ENCODE measurements at regions not wholly inside any gene's neighbourhood (a gene's known extent, or its start where the extent isn't known, plus 50 kb on each side); places are given as distances from the start of the nearest gene placed in this dataset.
"Not testable (repeated sequence)": the region's sequence is repeated elsewhere in the genome, so short reads cannot be mapped to it uniquely, and the experiment has no call there.

GRCh38 chr2:83823229-83823628, 635.9 kb downstream of the SUCLG1 start:
- Mint-ChIP-seq H3K27ac (no peak overlapping the region), H3K36me3 (ENCODE audit: low read depth) (no peaks in the 10 kb centered on the region), H3K4me1 (no peaks in the 10 kb centered on the region), H3K27me3 (peaks cover 10% of the 10 kb centered on the region), H3K4me3 (no peak overlapping the region)
- ATAC-seq (no peak), DNase-seq (no peak)
- H3K9me3 ChIP-seq (ENCODE audit: control insufficient read depth, low read length, poor library complexity, severe bottlenecking), result no peaks in the 10 kb centered on the region

DNA sequence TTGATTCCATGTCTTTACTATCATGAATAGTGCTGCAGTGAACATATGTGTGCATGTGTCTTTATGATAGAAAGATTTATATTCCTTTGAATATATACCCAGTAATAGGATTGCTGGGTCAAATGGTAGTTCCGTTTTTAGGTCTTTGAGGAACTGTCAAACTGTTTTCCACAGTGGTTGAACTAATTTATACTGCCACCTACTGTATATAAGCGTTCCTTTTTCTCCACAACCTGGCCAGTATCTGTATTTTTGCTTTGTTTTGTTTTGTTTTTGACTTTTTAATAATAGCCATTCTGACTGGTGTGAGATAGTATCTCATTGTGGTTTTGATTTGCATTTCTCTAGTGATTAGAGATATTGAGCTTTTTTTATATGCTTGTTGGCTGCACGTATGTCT, 641.6 kb downstream of the SUCLG1 start:
- ATAC-seq, result no peak
- DNase-seq, result no peak
- peaks cover 2% of the 10 kb centered on the region for H3K4me1 Mint-ChIP-seq
- peaks cover 2% of the 10 kb centered on the region for H3K27me3 Mint-ChIP-seq
- H3K4me3 Mint-ChIP-seq, result no peak overlapping the region
- H3K9me3 ChIP-seq (ENCODE audit: control insufficient read depth, low read length, poor library complexity, severe bottlenecking), result no peaks in the 10 kb centered on the region
- H3K36me3 Mint-ChIP-seq (ENCODE audit: low read depth), result no peaks in the 10 kb centered on the region
- H3K27ac Mint-ChIP-seq, result no peak overlapping the region

- H3K36me3 Mint-ChIP-seq (ENCODE audit: low read depth), result no peaks in the 10 kb centered on the region
- H3K27ac Mint-ChIP-seq, result no peak overlapping the region
- ATAC-seq (no peak), DNase-seq (no peak)
- H3K4me1 Mint-ChIP-seq, result peaks cover 2% of the 10 kb centered on the region
- H3K9me3 ChIP-seq (ENCODE audit: control insufficient read depth, low read length, poor library complexity, severe bottlenecking), result no peaks in the 10 kb centered on the region
- no peaks in the 10 kb centered on the region for H3K27me3 Mint-ChIP-seq
- H3K4me3 Mint-ChIP-seq, result no peak overlapping the region
Observed at GRCh38 chr2:83808878-83809277, 650.2 kb downstream of the SUCLG1 start.

- no peak for ATAC-seq
- peaks cover 6% of the 10 kb centered on the region for H3K27me3 Mint-ChIP-seq
- H3K4me3 Mint-ChIP-seq, result no peak overlapping the region
- no peaks in the 10 kb centered on the region for H3K9me3 ChIP-seq (ENCODE audit: control insufficient read depth, low read length, poor library complexity, severe bottlenecking)
- no peak overlapping the region for H3K27ac Mint-ChIP-seq
- DNase-seq, result no peak
- H3K4me1 Mint-ChIP-seq, result no peaks in the 10 kb centered on the region
- H3K36me3 Mint-ChIP-seq (ENCODE audit: low read depth), result no peaks in the 10 kb centered on the region
Observed at GRCh38 chr2:83802604-83803003, 656.5 kb downstream of the SUCLG1 start.

DNA sequence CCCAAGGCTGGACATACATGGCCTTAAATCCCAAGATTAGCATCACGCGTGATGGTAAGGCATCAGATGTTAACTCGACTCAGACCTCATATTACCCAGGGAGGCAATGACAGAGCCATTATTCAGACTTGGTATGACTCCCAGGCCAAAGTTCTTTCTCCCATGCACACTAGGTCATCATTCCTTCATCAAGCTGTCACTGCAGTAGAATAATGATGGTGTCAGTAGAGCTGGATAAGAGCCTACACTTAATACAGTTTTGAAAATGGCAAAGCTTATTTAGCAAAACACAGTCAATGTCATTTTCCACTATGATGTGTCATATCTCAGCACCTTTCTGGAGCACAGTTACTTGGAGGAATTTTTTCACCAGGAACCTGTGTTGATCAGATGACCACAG, 663.3 kb downstream of the SUCLG1 start:
- no peaks in the 10 kb centered on the region for H3K9me3 ChIP-seq (ENCODE audit: control insufficient read depth, low read length, poor library complexity, severe bottlenecking)
- Mint-ChIP-seq H3K27ac (no peak overlapping the region), H3K36me3 (ENCODE audit: low read depth) (no peaks in the 10 kb centered on the region), H3K4me3 (no peak overlapping the region), H3K4me1 (no peaks in the 10 kb centered on the region), H3K27me3 (no peaks in the 10 kb centered on the region)
- ATAC-seq, result no peak
- no peak for DNase-seq

DNA sequence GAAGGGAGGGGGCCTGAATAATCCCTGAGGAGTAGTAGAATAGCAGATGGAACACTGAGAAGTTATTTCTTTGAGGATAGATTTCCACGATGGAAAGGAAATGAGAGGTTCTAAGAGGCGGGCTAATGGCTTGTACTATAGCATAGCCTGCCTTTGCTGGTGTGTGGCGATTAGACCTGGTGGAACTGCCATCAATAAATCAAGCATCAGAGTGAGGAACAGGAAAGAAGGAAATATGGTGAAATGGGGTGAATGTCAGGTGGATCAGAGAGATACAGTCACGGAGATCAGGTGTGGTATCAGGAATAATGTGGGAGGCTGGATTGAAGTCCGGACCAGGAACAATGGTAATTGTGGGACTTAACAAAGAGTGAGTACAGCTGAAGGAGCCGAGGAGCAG, 668.6 kb downstream of the SUCLG1 start:
- not testable (repeated sequence) for H3K9me3 ChIP-seq (ENCODE audit: control insufficient read depth, low read length, poor library complexity, severe bottlenecking); ATAC-seq; H3K4me1 Mint-ChIP-seq; DNase-seq; H3K36me3 Mint-ChIP-seq (ENCODE audit: low read depth); H3K27me3 Mint-ChIP-seq; H3K27ac Mint-ChIP-seq; H3K4me3 Mint-ChIP-seq

DNA sequence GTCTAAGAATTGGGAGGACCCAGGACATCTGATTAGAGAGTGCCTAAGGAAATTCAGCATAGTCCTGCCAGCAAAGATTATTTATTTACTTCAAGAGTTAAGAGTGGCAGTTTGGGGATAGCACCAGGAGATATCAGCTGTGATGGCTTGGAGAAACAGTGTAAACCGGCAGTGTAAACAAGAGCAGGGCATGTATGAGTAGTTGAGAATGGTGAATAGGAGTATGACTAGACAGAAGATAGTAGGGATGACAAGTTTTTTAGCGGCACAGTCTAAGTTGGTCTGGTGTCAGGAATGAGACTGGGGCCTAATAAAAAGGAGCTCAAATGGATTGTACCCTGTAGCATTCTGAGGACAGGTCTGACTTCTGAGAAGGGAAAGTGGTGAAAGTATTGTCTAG, 669.4 kb downstream of the SUCLG1 start:
- H3K4me1 Mint-ChIP-seq; DNase-seq; H3K27me3 Mint-ChIP-seq; H3K9me3 ChIP-seq (ENCODE audit: control insufficient read depth, low read length, poor library complexity, severe bottlenecking); ATAC-seq; H3K4me3 Mint-ChIP-seq; H3K36me3 Mint-ChIP-seq (ENCODE audit: low read depth); H3K27ac Mint-ChIP-seq: not testable (repeated sequence)

- H3K27me3 Mint-ChIP-seq; H3K36me3 Mint-ChIP-seq (ENCODE audit: low read depth); H3K4me1 Mint-ChIP-seq; H3K4me3 Mint-ChIP-seq; ATAC-seq; H3K27ac Mint-ChIP-seq; H3K9me3 ChIP-seq (ENCODE audit: control insufficient read depth, low read length, poor library complexity, severe bottlenecking); DNase-seq: not testable (repeated sequence)
Observed at GRCh38 chr2:83788938-83789566, 670.0 kb downstream of the SUCLG1 start.

DNA sequence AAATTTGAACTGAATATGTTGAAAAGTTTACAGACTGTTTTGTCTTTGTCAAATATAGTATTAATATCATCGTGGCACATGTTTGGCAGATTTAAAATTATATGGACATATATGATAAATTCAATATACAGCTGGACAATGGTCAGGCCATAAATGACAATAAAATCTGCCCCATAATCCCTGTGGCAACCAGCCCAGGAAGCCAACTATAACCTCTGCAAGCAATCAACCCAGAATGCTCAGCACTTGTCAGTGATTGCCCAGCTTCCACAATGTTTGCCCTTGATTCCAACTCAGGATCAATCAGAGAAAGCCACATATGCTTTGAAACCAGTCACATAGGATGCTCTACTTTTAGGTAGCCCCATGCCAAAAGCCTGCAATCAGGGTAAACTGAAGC, 671.9 kb downstream of the SUCLG1 start:
- no peaks in the 10 kb centered on the region for H3K4me1 Mint-ChIP-seq

GRCh38 chr2:83786140-83786539, 672.9 kb downstream of the SUCLG1 start:
- no peaks in the 10 kb centered on the region for H3K36me3 Mint-ChIP-seq (ENCODE audit: low read depth)
- no peaks in the 10 kb centered on the region for H3K9me3 ChIP-seq (ENCODE audit: control insufficient read depth, low read length, poor library complexity, severe bottlenecking)
- H3K27ac Mint-ChIP-seq, result no peak overlapping the region
- H3K4me3 Mint-ChIP-seq, result no peak overlapping the region
- DNase-seq (no peak), ATAC-seq (no peak)
- no peaks in the 10 kb centered on the region for H3K4me1 Mint-ChIP-seq
- no peaks in the 10 kb centered on the region for H3K27me3 Mint-ChIP-seq

More for the DNA sequence above, 671.9 kb downstream of the SUCLG1 start:
- Mint-ChIP-seq H3K36me3 (ENCODE audit: low read depth) (no peaks in the 10 kb centered on the region), H3K27ac (no peak overlapping the region), H3K27me3 (no peaks in the 10 kb centered on the region), H3K4me3 (no peak overlapping the region)
- no peak for DNase-seq
- no peak for ATAC-seq
- H3K9me3 ChIP-seq (ENCODE audit: control insufficient read depth, low read length, poor library complexity, severe bottlenecking), result no peaks in the 10 kb centered on the region

- DNase-seq, result no peak
- no peaks in the 10 kb centered on the region for H3K4me1 Mint-ChIP-seq
- no peaks in the 10 kb centered on the region for H3K9me3 ChIP-seq (ENCODE audit: control insufficient read depth, low read length, poor library complexity, severe bottlenecking)
- H3K27ac Mint-ChIP-seq, result no peak overlapping the region
- H3K27me3 Mint-ChIP-seq, result no peaks in the 10 kb centered on the region
- H3K4me3 Mint-ChIP-seq, result no peak overlapping the region
- H3K36me3 Mint-ChIP-seq (ENCODE audit: low read depth), result peaks cover 2% of the 10 kb centered on the region
- ATAC-seq, result no peak
Observed at GRCh38 chr2:83784947-83785346, 674.1 kb downstream of the SUCLG1 start.

DNA sequence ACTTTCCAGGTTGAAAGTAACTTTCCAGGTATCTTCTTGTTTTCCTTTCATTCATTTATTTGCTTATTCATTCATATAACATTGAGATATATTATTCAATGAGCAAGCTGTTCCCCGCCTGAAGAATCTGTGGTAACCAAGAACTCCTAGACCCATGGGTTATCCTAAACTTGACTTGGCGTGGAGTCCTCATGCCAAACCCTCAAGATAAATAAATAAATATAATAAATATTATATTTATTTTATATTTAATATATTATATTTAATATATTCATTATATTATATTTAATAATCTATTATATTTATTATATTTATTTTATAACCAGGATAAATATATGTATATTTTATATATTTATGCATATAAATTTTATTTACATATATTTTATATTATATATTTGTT, 674.8 kb downstream of the SUCLG1 start:
- Mint-ChIP-seq H3K4me3 (no peak overlapping the region), H3K4me1 (no peaks in the 10 kb centered on the region), H3K27me3 (no peaks in the 10 kb centered on the region), H3K36me3 (ENCODE audit: low read depth) (peaks cover 2% of the 10 kb centered on the region), H3K27ac (no peak overlapping the region)
- ATAC-seq, result no peak
- DNase-seq, result no peak
- H3K9me3 ChIP-seq (ENCODE audit: control insufficient read depth, low read length, poor library complexity, severe bottlenecking), result no peaks in the 10 kb centered on the region

DNA sequence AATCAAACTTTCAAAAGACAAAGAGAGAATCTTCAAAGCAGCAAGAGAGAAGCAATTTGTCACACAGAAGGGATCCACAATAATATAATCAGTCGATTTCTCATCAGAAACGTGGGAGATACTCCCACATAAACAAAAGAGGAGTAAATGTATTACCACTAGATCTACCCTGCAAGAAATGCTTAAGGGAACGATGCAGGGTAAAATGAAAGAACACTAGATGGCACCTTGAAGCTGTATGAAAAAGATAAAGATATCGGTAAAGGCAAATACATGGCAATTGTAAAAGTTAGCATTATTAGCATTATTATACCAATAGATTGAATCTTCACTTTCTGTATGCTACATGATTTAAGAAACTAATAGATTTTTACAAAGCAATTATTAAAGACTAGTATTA, 677.0 kb downstream of the SUCLG1 start:
- H3K4me3 Mint-ChIP-seq, result no peak overlapping the region
- ATAC-seq (no peak), DNase-seq (no peak)
- no peaks in the 10 kb centered on the region for H3K4me1 Mint-ChIP-seq
- no peaks in the 10 kb centered on the region for H3K9me3 ChIP-seq (ENCODE audit: control insufficient read depth, low read length, poor library complexity, severe bottlenecking)
- H3K36me3 Mint-ChIP-seq (ENCODE audit: low read depth), result peaks cover 2% of the 10 kb centered on the region
- no peaks in the 10 kb centered on the region for H3K27me3 Mint-ChIP-seq
- H3K27ac Mint-ChIP-seq, result no peak overlapping the region

- H3K27ac Mint-ChIP-seq, result no peak overlapping the region
- DNase-seq, result no peak
Observed at GRCh38 chr2:83764447-83765005, 694.6 kb downstream of the SUCLG1 start.

More at GRCh38 chr2:83764447-83765005, 694.6 kb downstream of the SUCLG1 start:
- Mint-ChIP-seq H3K4me3 (no peak overlapping the region), H3K27me3 (no peaks in the 10 kb centered on the region), H3K36me3 (ENCODE audit: low read depth) (no peaks in the 10 kb centered on the region), H3K4me1 (no peaks in the 10 kb centered on the region)
- ATAC-seq, result no peak
- H3K9me3 ChIP-seq (ENCODE audit: control insufficient read depth, low read length, poor library complexity, severe bottlenecking), result no peaks in the 10 kb centered on the region
